Progenitor cell of endocrine pancreas (in vitro differentiated cells): ENCODE measurements at regions not wholly inside any gene's neighbourhood (a gene's known extent, or its start where the extent isn't known, plus 50 kb on each side); places are given as distances from the start of the nearest gene placed in this dataset.

Experiments used
- DNase-seq: peaks from one replicate; pipeline ENCODE4 v3.0.0; 2021; ENCODE audit warnings: low spot score; ENCODE audit not compliant: unreplicated experiment
- H3K27ac Mint-ChIP-seq: 2 replicates; pipeline ENCODE4 v1.8.0; 2021; ENCODE audit warnings: mild to moderate bottlenecking, moderate library complexity, mixed read lengths
- H3K27me3 Mint-ChIP-seq: 2 replicates; pipeline ENCODE4 v1.8.0; 2021; ENCODE audit warnings: mixed read lengths
- H3K36me3 Mint-ChIP-seq: 2 replicates; pipeline ENCODE4 v1.8.0; 2022; ENCODE audit warnings: mixed read lengths; ENCODE audit not compliant: insufficient read depth
- H3K4me1 Mint-ChIP-seq: 2 replicates; pipeline ENCODE4 v1.8.0; 2021; ENCODE audit warnings: low read depth, mixed read lengths
- H3K4me3 Mint-ChIP-seq: 2 replicates; pipeline ENCODE4 v1.8.0; 2021; ENCODE audit warnings: low read depth, mild to moderate bottlenecking, moderate library complexity, mixed read lengths
- H3K9me3 Mint-ChIP-seq: 2 replicates; pipeline ENCODE4 v1.8.0; 2021; ENCODE audit warnings: low read depth, mixed read lengths
- CTCF ChIP-seq: fragments of 200-600 bp; sonication (generic); IDR thresholded peaks from one replicate; pipeline ENCODE4 v1.5.0; 2021; ENCODE audit warnings: antibody characterized with exemption, mild to moderate bottlenecking; ENCODE audit not compliant: unreplicated experiment

GRCh38 chr12:82120901-82121300 lies 237.3 kb downstream of the CCDC59 start:
- Mint-ChIP-seq H3K27me3 (no peaks in the 10 kb centered on the region), H3K9me3 (no peaks in the 10 kb centered on the region), H3K27ac (no peak overlapping the region), H3K4me3 (no peak overlapping the region), H3K36me3 (no peaks in the 10 kb centered on the region), H3K4me1 (no peaks in the 10 kb centered on the region)
- DNase-seq = no peak
- no peak for TF ChIP-seq CTCF

GRCh38 chr12:82109243-82109642 lies 248.9 kb downstream of the CCDC59 start:
- Mint-ChIP-seq H3K36me3 (no peaks in the 10 kb centered on the region), H3K27me3 (no peaks in the 10 kb centered on the region), H3K27ac (no peak overlapping the region), H3K4me1 (no peaks in the 10 kb centered on the region), H3K4me3 (no peak overlapping the region), H3K9me3 (peaks cover 3% of the 10 kb centered on the region)
- DNase-seq = no peak
- TF ChIP-seq CTCF = no peak

- Mint-ChIP-seq H3K27me3 (no peaks in the 10 kb centered on the region), H3K4me3 (no peak overlapping the region), H3K9me3 (peaks cover 8% of the 10 kb centered on the region), H3K27ac (no peak overlapping the region), H3K36me3 (no peaks in the 10 kb centered on the region), H3K4me1 (no peaks in the 10 kb centered on the region)
- no peak for DNase-seq
- no peak for TF ChIP-seq CTCF
Observed at GRCh38 chr12:82108615-82109014, 249.6 kb downstream of the CCDC59 start.

GRCh38 chr12:82099216-82099615 lies 259.0 kb downstream of the CCDC59 start:
- Mint-ChIP-seq H3K27ac (no peak overlapping the region), H3K4me1 (no peaks in the 10 kb centered on the region), H3K4me3 (no peak overlapping the region), H3K27me3 (no peaks in the 10 kb centered on the region), H3K36me3 (peaks cover 1% of the 10 kb centered on the region), H3K9me3 (peaks cover 27% of the 10 kb centered on the region)
- TF ChIP-seq CTCF = no peak
- DNase-seq = no peak

- TF ChIP-seq CTCF = no peak
- H3K4me1 Mint-ChIP-seq = no peaks in the 10 kb centered on the region
- H3K4me3 Mint-ChIP-seq = no peak overlapping the region
- no peak for DNase-seq
- H3K27ac Mint-ChIP-seq = no peak overlapping the region
- peaks cover 24% of the 10 kb centered on the region for H3K9me3 Mint-ChIP-seq
- no peaks in the 10 kb centered on the region for H3K27me3 Mint-ChIP-seq
- peaks cover 1% of the 10 kb centered on the region for H3K36me3 Mint-ChIP-seq
Observed at GRCh38 chr12:82097877-82098276, 260.3 kb downstream of the CCDC59 start.

- Mint-ChIP-seq H3K9me3 (peaks cover 25% of the 10 kb centered on the region), H3K36me3 (peaks cover 1% of the 10 kb centered on the region), H3K4me1 (no peaks in the 10 kb centered on the region), H3K4me3 (no peak overlapping the region), H3K27ac (no peak overlapping the region), H3K27me3 (no peaks in the 10 kb centered on the region)
- no peak for TF ChIP-seq CTCF
- DNase-seq = no peak
Observed at GRCh38 chr12:82097438-82097837, 260.7 kb downstream of the CCDC59 start.
